HAP-1 (cell line): ENCODE measurements at regions not wholly inside any gene's neighbourhood (a gene's known extent, or its start where the extent isn't known, plus 50 kb on each side); places are given as distances from the start of the nearest gene placed in this dataset.

ENCODE experiments used
- DNase-seq, 2 experiments: peaks; one replicate each; pipeline ENCODE4 v3.0.0-alpha.2; 2016 to 2020; ENCODE audit warnings: low spot score in 2 of 2
- H3K27me3 ChIP-seq: fragments of 250-450 bp; sonication (Bioruptor Pico); 2 replicates; pipeline ENCODE4 v1.5.1; 2020; ENCODE audit warnings: low read depth, mild to moderate bottlenecking, moderate library complexity
- H3K36me3 ChIP-seq: fragments of 250-450 bp; sonication (Bioruptor Pico); replicated peaks from 2 replicates; pipeline ENCODE4 v1.5.1; 2020; ENCODE audit warnings: mild to moderate bottlenecking
- H3K4me1 ChIP-seq: fragments of 250-450 bp; sonication (Bioruptor Pico); 2 replicates; pipeline ENCODE4 v1.5.1; 2020; ENCODE audit warnings: mild to moderate bottlenecking
- H3K4me3 ChIP-seq: fragments of 250-450 bp; sonication (Bioruptor Pico); 2 replicates; pipeline ENCODE4 v1.5.1; 2020; ENCODE audit warnings: mild to moderate bottlenecking, moderate library complexity
- H3K9me3 ChIP-seq: fragments of 250-450 bp; sonication (Bioruptor Pico); 2 replicates; pipeline ENCODE4 v1.5.1; 2020; ENCODE audit warnings: mild to moderate bottlenecking, moderate library complexity
- in situ Hi-C: fragments of 300-500 bp; cut with MboI; formaldehyde crosslinking; loops from 3 replicates; pipeline ENCODE4 v1.14.3; 2020; ENCODE audit warnings: low sequenced_read_pairs, inconsistent platforms, mixed read lengths

DNA sequence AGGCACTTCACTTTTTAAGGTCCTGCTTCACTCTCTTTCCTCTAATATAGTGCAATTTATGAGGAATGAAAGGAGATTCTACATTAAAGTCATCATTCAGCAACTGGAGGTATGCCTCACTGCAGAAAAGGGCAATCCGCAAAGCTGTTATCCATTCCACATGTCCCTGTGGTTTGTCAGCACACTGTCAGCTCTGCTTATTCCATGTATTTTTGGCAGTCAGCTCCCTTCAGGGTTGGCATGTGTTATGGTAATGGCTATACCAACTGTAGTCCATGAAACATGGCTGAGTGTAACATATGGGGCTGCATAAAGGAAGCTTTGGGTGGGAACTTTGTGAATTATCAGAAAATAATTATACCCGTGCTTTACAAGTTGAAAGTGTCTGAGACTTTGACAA, 154.1 kb downstream of the GALC start:
- Histone ChIP-seq H3K36me3 (no peaks in the 10 kb centered on the region), H3K4me1 (no peaks in the 10 kb centered on the region), H3K4me3 (no peak overlapping the region), H3K27me3 (no peaks in the 10 kb centered on the region), H3K9me3 (no peaks in the 10 kb centered on the region)
- in situ Hi-C loops = no loop called here
- no peak for DNase-seq

DNA sequence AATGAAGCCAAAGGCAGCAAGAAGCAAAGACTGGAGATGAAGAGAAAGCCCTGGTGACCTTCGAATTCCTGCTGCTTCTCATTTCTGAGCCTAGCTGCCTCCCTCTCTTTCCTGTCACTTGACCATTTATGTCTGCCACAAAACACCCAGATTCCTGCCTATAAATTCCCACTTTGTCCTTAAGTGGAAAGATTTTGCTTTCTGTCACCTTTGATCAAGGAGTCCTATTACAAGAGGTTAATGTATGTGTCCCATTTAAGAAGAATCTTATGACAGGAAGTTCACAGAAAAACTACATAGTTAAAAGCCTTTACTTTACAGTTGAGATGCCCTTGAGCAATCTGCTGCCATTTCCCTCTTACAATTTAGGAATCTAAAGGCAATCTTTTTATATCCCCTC, 155.7 kb downstream of the GALC start:
- DNase-seq = no peak
- H3K36me3 ChIP-seq = no peaks in the 10 kb centered on the region
- in situ Hi-C loops = no loop called here
- H3K4me1 ChIP-seq = no peaks in the 10 kb centered on the region
- H3K4me3 ChIP-seq = no peak overlapping the region
- no peaks in the 10 kb centered on the region for H3K9me3 ChIP-seq
- H3K27me3 ChIP-seq = no peaks in the 10 kb centered on the region

DNA sequence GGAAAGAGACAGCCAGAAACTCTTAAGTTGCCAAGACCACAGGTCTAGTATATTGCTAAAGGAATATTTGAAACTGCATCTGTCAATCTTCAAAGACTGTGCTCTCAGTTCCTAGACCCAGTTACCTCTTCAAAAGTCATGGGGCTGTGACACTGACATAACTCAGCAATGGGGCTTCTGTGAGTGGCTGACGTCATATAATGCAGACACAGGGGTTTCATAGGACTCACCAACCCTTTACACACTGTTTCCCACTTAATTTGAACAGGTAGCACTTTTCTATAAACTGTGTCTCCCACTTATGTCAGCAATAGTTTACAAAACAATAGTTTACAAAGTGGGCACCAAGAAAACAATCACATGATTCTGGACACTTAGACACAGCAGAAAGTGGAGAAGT, 158.4 kb downstream of the GALC start:
- in situ Hi-C loops = no loop called here

DNA sequence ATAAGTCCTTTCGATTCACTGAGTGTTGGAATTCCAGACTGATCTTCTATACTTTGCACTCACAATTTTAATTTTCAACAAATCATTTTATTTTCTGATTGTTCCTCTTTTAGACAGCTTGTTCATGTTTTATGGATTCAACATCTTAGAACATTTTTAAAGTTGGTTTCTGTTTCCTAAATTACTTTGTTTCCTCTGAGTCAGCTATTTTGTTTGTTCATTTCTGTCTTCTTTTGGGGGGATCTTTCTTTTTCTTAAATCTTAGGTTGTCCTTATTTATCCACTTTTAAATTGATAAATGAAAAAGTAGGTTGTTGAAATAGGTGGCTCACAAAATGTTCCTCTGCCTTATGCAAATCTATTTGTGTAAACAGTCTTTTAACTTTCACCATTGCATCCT, 160.0 kb downstream of the GALC start:
- no peak for DNase-seq
- in situ Hi-C loops = no loop called here

More for the DNA sequence above, 158.4 kb downstream of the GALC start:
- H3K27me3 ChIP-seq = no peaks in the 10 kb centered on the region
- H3K4me1 ChIP-seq = no peaks in the 10 kb centered on the region
- no peak for DNase-seq
- no peak overlapping the region for H3K4me3 ChIP-seq
- no peaks in the 10 kb centered on the region for H3K9me3 ChIP-seq
- no peaks in the 10 kb centered on the region for H3K36me3 ChIP-seq

DNA sequence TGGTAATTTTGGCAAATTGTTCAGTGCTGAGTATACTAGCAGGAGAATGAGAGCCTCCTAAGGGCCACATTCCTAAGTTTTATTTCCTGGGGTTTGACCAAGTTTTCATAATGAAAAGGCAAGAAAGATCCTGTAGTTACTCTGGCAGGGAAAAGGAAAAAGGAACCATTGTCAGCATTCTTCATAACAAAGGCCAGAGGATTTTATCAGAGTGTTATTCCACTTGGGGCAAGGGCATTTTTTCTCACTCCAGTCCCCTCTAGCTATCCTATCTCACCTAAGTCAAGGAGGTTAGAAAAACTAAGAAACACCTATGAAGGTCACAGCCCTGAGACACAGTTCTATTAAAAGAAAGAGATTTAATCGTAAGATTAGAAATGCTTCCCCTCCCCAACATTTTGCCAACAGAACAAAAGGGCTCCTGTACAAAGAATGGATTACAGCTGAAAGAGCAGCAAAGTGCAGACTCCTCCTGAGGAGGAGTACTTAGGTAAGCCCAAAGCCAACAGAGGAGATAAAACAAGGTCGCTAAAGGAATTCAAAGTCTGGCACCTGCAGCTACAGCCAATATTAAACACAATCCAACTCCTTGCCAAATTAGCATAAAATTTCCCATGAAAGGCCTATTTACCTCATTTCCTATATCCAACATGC, 162.4 kb downstream of the GALC start:
- H3K27me3 ChIP-seq = no peaks in the 10 kb centered on the region
- H3K36me3 ChIP-seq = no peaks in the 10 kb centered on the region
- no peak overlapping the region for H3K4me3 ChIP-seq
- H3K9me3 ChIP-seq = no peaks in the 10 kb centered on the region
- H3K4me1 ChIP-seq = no peaks in the 10 kb centered on the region
- DNase-seq = no peak
- in situ Hi-C loops = no loop called here

More for the DNA sequence above, 160.0 kb downstream of the GALC start:
- no peaks in the 10 kb centered on the region for H3K27me3 ChIP-seq
- H3K36me3 ChIP-seq = no peaks in the 10 kb centered on the region
- no peak overlapping the region for H3K4me3 ChIP-seq
- H3K9me3 ChIP-seq = no peaks in the 10 kb centered on the region
- H3K4me1 ChIP-seq = no peaks in the 10 kb centered on the region

DNA sequence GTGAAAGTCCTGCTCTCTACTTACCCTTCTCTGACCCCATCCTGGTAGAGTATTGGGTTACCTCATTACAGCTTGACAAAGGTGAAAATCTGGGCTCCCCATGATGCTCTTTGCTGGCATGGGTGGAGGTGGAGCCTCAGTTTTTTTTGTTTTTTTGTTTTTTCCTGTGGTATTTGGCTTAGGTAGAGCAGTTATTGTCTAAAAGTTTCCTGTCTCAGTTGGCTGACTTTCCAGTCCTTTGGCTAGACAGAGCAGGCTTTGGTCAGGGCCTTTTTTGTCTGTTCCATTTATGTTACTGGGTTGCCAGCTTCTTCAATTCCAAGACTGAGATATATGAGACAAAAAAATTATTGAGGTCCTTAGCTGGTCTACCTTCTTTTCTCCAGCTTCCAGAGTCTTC, 163.4 kb downstream of the GALC start:
- DNase-seq = no peak
- Histone ChIP-seq H3K36me3 (no peaks in the 10 kb centered on the region), H3K4me3 (no peak overlapping the region), H3K4me1 (no peaks in the 10 kb centered on the region), H3K27me3 (no peaks in the 10 kb centered on the region), H3K9me3 (no peaks in the 10 kb centered on the region)
- in situ Hi-C loops = no loop called here

DNA sequence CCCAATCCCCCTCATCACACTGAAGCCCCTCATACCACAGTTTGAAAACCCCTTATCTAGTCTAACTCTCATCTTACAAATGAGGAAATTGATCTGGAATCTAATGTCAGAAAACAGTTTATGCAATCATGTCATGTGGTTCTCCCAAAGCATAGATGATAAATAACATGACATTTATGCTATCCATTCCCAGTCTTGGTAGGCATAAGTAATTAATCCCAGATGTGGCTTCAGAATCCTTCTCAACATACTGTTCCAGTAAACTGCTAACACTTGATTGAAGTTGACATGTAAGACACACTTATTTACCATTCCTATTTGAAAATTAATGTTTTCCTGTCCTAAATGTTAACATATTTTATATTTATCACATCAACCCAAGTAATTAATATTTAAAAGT, 168.7 kb downstream of the GALC start:
- Histone ChIP-seq H3K4me1 (no peaks in the 10 kb centered on the region), H3K9me3 (no peaks in the 10 kb centered on the region), H3K27me3 (no peaks in the 10 kb centered on the region), H3K4me3 (no peak overlapping the region), H3K36me3 (no peaks in the 10 kb centered on the region)
- DNase-seq = no peak
- in situ Hi-C loops = no loop called here

DNA sequence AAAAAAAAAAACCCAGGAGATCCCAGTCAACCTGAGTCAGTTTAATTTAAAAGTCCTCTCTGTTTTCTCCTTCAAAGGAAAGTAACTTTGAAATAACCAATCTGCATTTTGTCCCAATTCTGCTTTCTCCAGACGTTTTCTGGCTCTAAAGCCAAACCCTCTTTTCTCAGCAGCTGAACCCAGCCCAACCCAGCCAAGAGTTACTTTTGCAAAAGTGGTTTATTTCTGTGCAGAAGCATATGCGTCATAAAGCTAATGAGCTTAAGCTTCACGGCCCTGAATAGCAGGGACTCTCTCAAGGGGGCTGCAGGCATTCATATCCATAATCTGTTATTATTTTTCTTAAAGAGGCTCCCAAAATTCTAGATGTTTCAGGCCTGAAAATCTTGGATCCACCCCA, 176.6 kb downstream of the GALC start:
- Histone ChIP-seq H3K36me3 (no peaks in the 10 kb centered on the region), H3K9me3 (no peaks in the 10 kb centered on the region), H3K27me3 (no peaks in the 10 kb centered on the region), H3K4me1 (no peaks in the 10 kb centered on the region), H3K4me3 (no peak overlapping the region)
- in situ Hi-C loops = no loop called here
- DNase-seq = no peak

DNA sequence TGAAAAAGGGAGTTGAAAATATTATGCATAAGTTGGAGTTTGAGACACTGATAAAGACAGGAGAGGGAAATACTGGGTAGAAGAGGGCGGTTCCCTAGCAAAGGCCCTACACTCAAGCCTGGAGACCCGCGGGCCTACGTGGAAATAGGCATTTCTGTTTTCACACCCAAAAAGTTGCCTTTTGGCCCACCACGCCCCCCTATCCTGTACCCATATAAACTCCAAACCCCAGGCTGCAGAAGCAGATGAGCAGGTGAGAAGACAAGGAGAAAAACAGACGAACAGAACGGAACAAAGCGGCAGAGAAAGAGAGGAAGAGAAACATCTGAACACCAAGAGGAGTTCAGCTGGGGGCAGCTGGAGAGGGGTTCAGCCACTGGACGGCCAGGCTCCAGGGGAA, 177.9 kb downstream of the GALC start:
- no peaks in the 10 kb centered on the region for H3K36me3 ChIP-seq
- DNase-seq = no peak
- H3K27me3 ChIP-seq = no peaks in the 10 kb centered on the region
- H3K4me1 ChIP-seq = no peaks in the 10 kb centered on the region
- no peaks in the 10 kb centered on the region for H3K9me3 ChIP-seq
- in situ Hi-C loops = no loop called here
- no peak overlapping the region for H3K4me3 ChIP-seq

DNA sequence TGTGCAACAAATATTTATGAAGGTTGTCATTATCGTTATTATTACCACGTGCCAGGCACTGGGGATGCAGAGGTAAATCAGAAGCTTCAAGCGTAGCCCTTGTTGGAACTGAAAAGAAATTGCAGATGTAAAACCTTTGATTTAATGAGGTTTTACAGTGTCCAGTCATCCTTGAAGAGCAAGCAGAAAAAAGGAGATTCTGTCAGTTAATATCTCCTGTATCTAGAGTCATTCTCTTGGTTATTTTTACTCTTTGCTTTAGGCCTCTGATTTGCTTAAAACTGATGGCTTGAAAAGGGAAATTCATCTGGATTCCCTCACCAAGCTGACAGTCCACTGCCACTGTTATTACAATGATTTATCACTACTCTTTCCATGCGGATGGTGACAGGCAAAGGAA, 179.3 kb downstream of the GALC start:
- Histone ChIP-seq H3K4me3 (no peak overlapping the region), H3K27me3 (no peaks in the 10 kb centered on the region), H3K9me3 (no peaks in the 10 kb centered on the region), H3K36me3 (no peaks in the 10 kb centered on the region), H3K4me1 (no peaks in the 10 kb centered on the region)
- in situ Hi-C loops = no loop called here
- DNase-seq = no peak

DNA sequence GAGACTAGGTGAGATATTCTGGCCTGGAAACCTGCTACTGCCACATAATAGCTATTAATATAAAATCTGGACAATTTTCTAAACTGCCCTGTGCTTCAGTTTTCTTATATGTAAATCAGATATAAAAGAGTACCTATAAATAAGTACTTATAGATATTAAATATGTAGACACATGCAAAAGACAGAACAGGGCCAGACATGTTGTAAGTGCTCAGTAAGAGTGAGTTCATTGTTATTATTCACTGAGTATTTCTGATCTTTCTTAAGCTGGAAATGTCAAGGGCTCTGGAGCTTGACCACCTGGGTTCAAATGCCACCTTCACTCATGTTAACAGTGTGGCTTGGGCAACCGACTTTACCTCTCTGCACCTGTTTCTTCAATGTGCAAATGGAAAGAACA, 179.8 kb downstream of the GALC start:
- in situ Hi-C loops = no loop called here
- H3K36me3 ChIP-seq = no peaks in the 10 kb centered on the region
- no peaks in the 10 kb centered on the region for H3K9me3 ChIP-seq
- no peak for DNase-seq
- no peaks in the 10 kb centered on the region for H3K27me3 ChIP-seq
- no peaks in the 10 kb centered on the region for H3K4me1 ChIP-seq
- H3K4me3 ChIP-seq = no peak overlapping the region

DNA sequence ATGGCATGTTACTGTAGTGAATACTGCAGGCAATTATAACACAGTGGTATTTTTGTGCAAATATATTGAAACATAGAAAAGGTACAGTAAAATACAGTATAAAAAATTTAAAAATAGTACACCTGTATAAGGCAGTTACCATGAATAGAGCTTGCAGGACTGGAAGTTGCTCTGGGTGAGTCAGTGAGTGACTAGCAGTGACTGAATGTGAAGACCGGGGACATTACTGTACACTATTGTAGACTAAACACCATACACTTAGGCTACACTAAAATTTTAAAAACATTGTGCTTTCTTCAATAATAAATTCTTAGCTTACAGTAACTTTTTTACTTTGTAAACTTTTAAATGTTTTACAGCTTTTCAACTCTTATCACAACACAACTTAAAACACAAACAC, 181.7 kb downstream of the GALC start:
- Histone ChIP-seq H3K36me3 (no peaks in the 10 kb centered on the region), H3K4me1 (no peaks in the 10 kb centered on the region), H3K4me3 (no peak overlapping the region), H3K27me3 (no peaks in the 10 kb centered on the region), H3K9me3 (no peaks in the 10 kb centered on the region)
- in situ Hi-C loops = no loop called here
- no peak for DNase-seq

DNA sequence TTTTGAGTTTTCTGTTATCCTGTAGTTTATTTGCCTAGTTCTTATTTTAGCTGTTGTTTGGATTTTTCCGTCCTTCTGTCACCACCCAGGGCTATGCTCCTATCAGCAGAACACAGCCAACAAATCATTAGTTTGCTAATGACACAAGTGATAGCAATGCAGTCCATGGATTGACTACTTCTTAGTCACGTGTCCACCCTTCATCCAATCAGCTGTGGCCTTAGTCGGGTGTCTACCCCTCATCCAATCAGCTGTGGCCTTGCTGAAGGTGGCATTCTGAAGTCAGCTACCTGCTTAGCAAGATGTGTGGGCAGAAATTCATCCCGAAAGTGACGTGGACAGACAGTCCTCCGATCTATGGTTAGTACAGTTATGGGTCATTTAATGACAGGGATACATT, 182.3 kb downstream of the GALC start:
- Histone ChIP-seq H3K4me1 (no peaks in the 10 kb centered on the region), H3K4me3 (no peak overlapping the region), H3K9me3 (no peaks in the 10 kb centered on the region), H3K27me3 (no peaks in the 10 kb centered on the region), H3K36me3 (no peaks in the 10 kb centered on the region)
- in situ Hi-C loops = no loop called here
- no peak for DNase-seq

DNA sequence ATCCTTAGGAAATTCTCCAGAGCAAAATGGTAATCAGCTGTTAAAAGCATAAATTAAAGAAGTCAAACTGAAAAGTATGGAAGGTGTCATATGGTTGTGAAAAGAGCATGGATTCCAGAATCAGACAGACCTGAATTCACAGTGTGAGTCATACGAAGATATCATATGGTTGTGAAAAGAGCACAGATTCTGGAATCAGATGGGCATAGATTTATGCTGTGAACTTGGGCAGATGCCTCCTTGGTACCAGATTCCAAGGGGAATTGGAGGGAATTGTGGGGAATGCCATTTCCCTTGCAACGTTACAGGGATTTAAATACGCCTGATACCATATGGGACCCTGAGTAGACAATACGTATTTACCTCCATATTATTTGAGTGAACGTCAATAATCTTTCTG, 183.7 kb downstream of the GALC start:
- H3K27me3 ChIP-seq = no peaks in the 10 kb centered on the region
- H3K36me3 ChIP-seq = no peaks in the 10 kb centered on the region
- no peak overlapping the region for H3K4me3 ChIP-seq
- no peaks in the 10 kb centered on the region for H3K9me3 ChIP-seq
- H3K4me1 ChIP-seq = no peaks in the 10 kb centered on the region
- DNase-seq = no peak
- in situ Hi-C loops = no loop called here

DNA sequence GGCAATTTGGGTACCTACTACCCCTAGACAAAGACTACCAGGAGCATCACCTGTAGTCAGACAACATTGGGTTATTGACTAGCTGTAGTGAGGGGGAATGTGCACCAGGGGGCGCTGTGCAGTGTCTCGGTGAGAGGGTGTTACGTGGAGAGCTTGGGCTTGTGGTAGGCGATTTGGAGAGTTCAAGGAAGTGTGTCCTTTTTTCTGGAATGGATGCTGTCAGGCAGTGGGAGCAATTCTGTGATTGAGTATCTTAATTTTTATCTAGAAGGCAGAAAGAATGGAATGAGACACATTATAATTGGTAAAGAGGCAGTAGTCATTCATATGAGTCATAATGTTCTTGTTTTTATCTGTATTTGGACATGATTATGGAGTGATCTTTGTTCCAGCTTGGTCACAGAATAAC, 187.7 kb downstream of the GALC start:
- no peaks in the 10 kb centered on the region for H3K36me3 ChIP-seq
- in situ Hi-C loops = no loop called here
- no peak overlapping the region for H3K4me3 ChIP-seq
- H3K9me3 ChIP-seq = no peaks in the 10 kb centered on the region
- H3K27me3 ChIP-seq = no peaks in the 10 kb centered on the region
- no peaks in the 10 kb centered on the region for H3K4me1 ChIP-seq
- DNase-seq = peak in 1 of 2 experiments; percentile 53
